H1 (cell line): ENCODE measurements at regions not wholly inside any gene's neighbourhood (a gene's known extent, or its start where the extent isn't known, plus 50 kb on each side); places are given as distances from the start of the nearest gene placed in this dataset.

Experiments used
- ATF2 ChIP-seq: IDR thresholded peaks from 2 replicates; pipeline ENCODE4 v1.6.1; 2012; ENCODE audit warnings: low read length, inconsistent platforms
- CTCF ChIP-seq, 3 experiments: IDR thresholded peaks; 1 replicate in 2 of 3; 2 replicates in 1 of 3; pipeline versions ENCODE4 v1.5.1 to v1.6.1; 2011; ENCODE audit warnings: low read length in 3 of 3, mild to moderate bottlenecking in 3 of 3, inconsistent platforms in 2 of 3, low read depth in 1 of 3, moderate library complexity in 1 of 3; ENCODE audit not compliant: insufficient read depth in 1 of 3; ENCODE audit errors: control extremely low read depth in 1 of 3
- JUND ChIP-seq: IDR thresholded peaks from 2 replicates; pipeline ENCODE4 v1.6.1; 2011; ENCODE audit warnings: mild to moderate bottlenecking, improper control_type of control experiment, low read length
- POLR2AphosphoS5 ChIP-seq: IDR thresholded peaks from 2 replicates; pipeline ENCODE4 v1.6.1; 2011; ENCODE audit warnings: low read depth, low read length
- RAD21 ChIP-seq, 2 experiments: IDR thresholded peaks in 1 of 2; conservative IDR thresholded peaks in 1 of 2; 2 replicates each; pipeline ENCODE4 v1.6.1; 2011; ENCODE audit warnings: low read depth in 2 of 2, low read length in 2 of 2, improper control_type of control experiment in 1 of 2, inconsistent platforms in 1 of 2, mild to moderate bottlenecking in 1 of 2, moderate library complexity in 1 of 2
- RFX5 ChIP-seq: IDR thresholded peaks from 2 replicates; pipeline ENCODE4 v1.6.1; 2011; ENCODE audit warnings: low read depth, low read length, improper control_type of control experiment, borderline replicate concordance
- TCF12 ChIP-seq: IDR thresholded peaks from 2 replicates; pipeline ENCODE4 v1.6.1; 2011; ENCODE audit warnings: low read depth, mild to moderate bottlenecking, low read length

GRCh38 chr2:213232649-213233437 lies 51.4 kb upstream of the SPAG16 start:
- TF ChIP-seq CTCF (IDR thresholded peaks at IDR 0.05; ENCODE audit: control extremely low read depth in 1 of 3, insufficient read depth in 1 of 3, low read depth in 1 of 3, low read length in 3 of 3) (no peak), JUND (no peak), ATF2 (no peak), TCF12 (no peak), RFX5 (no peak), RAD21 (IDR thresholded peaks at IDR 0.05 in 1 of 2, conservative IDR thresholded peaks at IDR 0.05 in 1 of 2; ENCODE audit: low read depth in 2 of 2, low read length in 2 of 2) (no peak), POLR2AphosphoS5 (no peak)
